Neural progenitor cell (in vitro differentiated cells): ENCODE measurements at regions not wholly inside any gene's neighbourhood (a gene's known extent, or its start where the extent isn't known, plus 50 kb on each side); places are given as distances from the start of the nearest gene placed in this dataset.

Experiments
- DNase-seq: peaks from one replicate; pipeline ENCODE4 v3.0.0-alpha.2; 2016; ENCODE audit warnings: low spot score
- H2AFZ ChIP-seq: fragments of 200-600 bp; sonication (generic); replicated peaks from 2 replicates; pipeline ENCODE4 v1.6.1; 2016; ENCODE audit warnings: antibody characterized with exemption
- H3F3A ChIP-seq: fragments of 200-600 bp; sonication (generic); 2 replicates; pipeline ENCODE4 v1.6.1; 2016; ENCODE audit warnings: antibody characterized with exemption, low read depth
- H3K27ac ChIP-seq: fragments of 200-600 bp; sonication (generic); 2 replicates; pipeline ENCODE4 v1.5.1; 2016; ENCODE audit warnings: mild to moderate bottlenecking
- H3K27me3 ChIP-seq: fragments of 200-600 bp; sonication (generic); 2 replicates; pipeline ENCODE4 v1.6.1; 2016; ENCODE audit warnings: mild to moderate bottlenecking, moderate library complexity
- H3K36me3 ChIP-seq: fragments of 200-600 bp; sonication (generic); 2 replicates; pipeline ENCODE4 v1.5.1; 2016
- H3K4me1 ChIP-seq: fragments of 200-600 bp; sonication (generic); 2 replicates; pipeline ENCODE4 v1.6.1; 2016; ENCODE audit warnings: mixed run types
- H3K4me2 ChIP-seq: fragments of 200-600 bp; sonication (generic); 2 replicates; pipeline ENCODE4 v1.6.1; 2016
- H3K4me3 ChIP-seq: fragments of 200-600 bp; sonication (generic); 2 replicates; pipeline ENCODE4 v1.5.1; 2016
- H3K79me2 ChIP-seq: fragments of 200-600 bp; sonication (generic); 2 replicates; pipeline ENCODE4 v1.6.1; 2016; ENCODE audit warnings: low read depth
- H3K9ac ChIP-seq: fragments of 200-600 bp; sonication (generic); 2 replicates; pipeline ENCODE4 v1.6.1; 2016
- H3K9me3 ChIP-seq: fragments of 200-600 bp; sonication (generic); 2 replicates; pipeline ENCODE4 v1.5.1; 2016; ENCODE audit warnings: low read depth
- H4K20me1 ChIP-seq: fragments of 200-600 bp; sonication (generic); 2 replicates; pipeline ENCODE4 v1.6.1; 2016; ENCODE audit warnings: low read depth
- H3K27ac Mint-ChIP-seq: 3 replicates; pipeline ENCODE4 v1.8.0; 2021; ENCODE audit warnings: mixed read lengths
- H3K27me3 Mint-ChIP-seq: 2 replicates; pipeline ENCODE4 v1.8.0; 2022; ENCODE audit warnings: low read depth, mild to moderate bottlenecking, inconsistent platforms, moderate library complexity, mixed read lengths; ENCODE audit not compliant: insufficient read depth
- H3K36me3 Mint-ChIP-seq: 3 replicates; pipeline ENCODE4 v1.8.0; 2021; ENCODE audit warnings: mixed read lengths
- H3K4me1 Mint-ChIP-seq: 3 replicates; pipeline ENCODE4 v1.8.0; 2021; ENCODE audit warnings: mixed read lengths
- H3K4me3 Mint-ChIP-seq: 3 replicates; pipeline ENCODE4 v1.8.0; 2021; ENCODE audit warnings: mild to moderate bottlenecking, moderate library complexity, mixed read lengths
- H3K9me3 Mint-ChIP-seq: 3 replicates; pipeline ENCODE4 v1.8.0; 2020; ENCODE audit warnings: mixed read lengths
- EZH2 ChIP-seq: fragments of 200-600 bp; sonication (generic); IDR thresholded peaks from 2 replicates; pipeline ENCODE4 v1.6.1; 2017; ENCODE audit warnings: antibody characterized with exemption, mild to moderate bottlenecking, moderate library complexity
- EZH2phosphoT487 ChIP-seq: fragments of 200-600 bp; sonication (generic); IDR thresholded peaks from 2 replicates; pipeline ENCODE4 v1.6.1; 2017; ENCODE audit warnings: antibody characterized with exemption
- TF ChIP-seq, protein P1 (sequence below): fragments of 200-600 bp; sonication (generic); IDR thresholded peaks from 2 replicates; pipeline ENCODE4 v1.5.1; 2017; ENCODE audit warnings: antibody characterized with exemption, mild to moderate bottlenecking

DNA sequence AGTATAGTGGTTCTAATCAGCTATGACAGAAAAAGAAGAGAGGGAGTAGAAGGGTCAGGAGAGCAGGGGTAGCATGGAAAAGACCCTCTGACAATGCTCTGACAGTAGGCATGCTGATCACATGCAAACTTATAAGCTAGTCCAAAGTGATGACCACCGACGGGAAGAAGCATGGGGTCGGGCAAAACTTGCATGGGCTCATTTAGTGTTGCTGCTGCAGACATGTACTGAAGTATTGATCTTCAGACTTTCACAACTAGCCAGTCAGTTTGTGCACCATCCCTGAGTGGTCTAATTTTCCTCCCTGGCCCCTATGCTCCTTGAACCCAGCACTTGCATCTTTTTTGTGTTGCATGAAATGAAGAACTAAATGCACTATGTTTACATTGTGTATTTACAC lies 225.4 kb downstream of the SYK start:
- Mint-ChIP-seq H3K27me3 (no peaks in the 10 kb centered on the region), H3K4me3 (no peak overlapping the region), H3K36me3 (no peaks in the 10 kb centered on the region), H3K27ac (no peak overlapping the region), H3K9me3 (no peaks in the 10 kb centered on the region), H3K4me1 (no peaks in the 10 kb centered on the region)
- H3K27ac ChIP-seq = no peak overlapping the region
- H2AFZ ChIP-seq = no peak overlapping the region
- H3K27me3 ChIP-seq = no peaks in the 10 kb centered on the region
- H3K79me2 ChIP-seq = no peaks in the 10 kb centered on the region
- no peaks in the 10 kb centered on the region for H3K36me3 ChIP-seq
- H3K9ac ChIP-seq = no peak overlapping the region
- H3K4me1 ChIP-seq = no peaks in the 10 kb centered on the region
- no peak for DNase-seq
- no peaks in the 10 kb centered on the region for H3K9me3 ChIP-seq
- no peaks in the 10 kb centered on the region for H3F3A ChIP-seq
- no peak overlapping the region for H3K4me2 ChIP-seq
- no peaks in the 10 kb centered on the region for H4K20me1 ChIP-seq
- H3K4me3 ChIP-seq = no peak overlapping the region
- no peak for TF ChIP-seq EZH2

DNA sequence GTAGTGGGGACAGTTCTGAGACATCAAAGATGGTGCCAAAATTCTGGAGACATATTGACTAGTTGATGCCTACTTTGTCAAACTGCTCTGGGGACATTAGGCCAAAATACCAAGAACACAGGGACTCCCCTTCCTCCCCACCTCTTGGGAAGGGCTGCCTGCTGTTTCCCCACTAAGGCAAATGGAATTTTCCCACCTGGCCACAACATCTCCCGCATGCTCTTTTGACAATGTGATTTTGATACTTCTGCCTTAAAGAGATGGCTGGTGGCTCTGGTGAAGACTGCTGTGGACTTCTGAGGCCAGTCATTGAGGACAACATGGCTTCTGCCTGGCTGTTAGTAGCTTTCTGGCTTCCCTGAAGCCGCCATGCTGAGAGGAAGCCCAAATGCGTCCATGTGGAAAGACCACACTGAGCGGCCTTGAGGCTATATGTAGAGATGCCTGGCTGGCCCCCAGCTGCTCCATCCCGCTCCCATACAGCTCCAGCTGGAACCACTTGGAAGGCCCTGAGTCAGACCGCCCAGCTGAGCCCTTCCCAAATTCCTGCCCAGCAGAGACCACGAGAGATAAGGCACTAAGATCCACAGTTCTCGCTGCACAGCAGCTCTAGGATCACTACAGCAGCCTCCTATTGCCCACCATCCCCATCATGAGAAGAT lies 226.7 kb downstream of the SYK start:
- Histone ChIP-seq H3K9ac (no peak overlapping the region), H3K27me3 (no peaks in the 10 kb centered on the region), H3K79me2 (no peaks in the 10 kb centered on the region), H4K20me1 (no peaks in the 10 kb centered on the region), H3K27ac (no peak overlapping the region), H3K4me1 (no peaks in the 10 kb centered on the region), H3F3A (no peaks in the 10 kb centered on the region), H3K36me3 (no peaks in the 10 kb centered on the region), H2AFZ (no peak overlapping the region), H3K4me3 (no peak overlapping the region), H3K4me2 (no peak overlapping the region), H3K9me3 (no peaks in the 10 kb centered on the region)
- Mint-ChIP-seq H3K27ac (no peak overlapping the region), H3K9me3 (no peaks in the 10 kb centered on the region), H3K4me3 (no peak overlapping the region), H3K27me3 (no peaks in the 10 kb centered on the region), H3K4me1 (no peaks in the 10 kb centered on the region), H3K36me3 (no peaks in the 10 kb centered on the region)
- no peak for DNase-seq
- no peak for TF ChIP-seq EZH2phosphoT487
- TF ChIP-seq EZH2 = no peak
- TF ChIP-seq, protein P1, sequence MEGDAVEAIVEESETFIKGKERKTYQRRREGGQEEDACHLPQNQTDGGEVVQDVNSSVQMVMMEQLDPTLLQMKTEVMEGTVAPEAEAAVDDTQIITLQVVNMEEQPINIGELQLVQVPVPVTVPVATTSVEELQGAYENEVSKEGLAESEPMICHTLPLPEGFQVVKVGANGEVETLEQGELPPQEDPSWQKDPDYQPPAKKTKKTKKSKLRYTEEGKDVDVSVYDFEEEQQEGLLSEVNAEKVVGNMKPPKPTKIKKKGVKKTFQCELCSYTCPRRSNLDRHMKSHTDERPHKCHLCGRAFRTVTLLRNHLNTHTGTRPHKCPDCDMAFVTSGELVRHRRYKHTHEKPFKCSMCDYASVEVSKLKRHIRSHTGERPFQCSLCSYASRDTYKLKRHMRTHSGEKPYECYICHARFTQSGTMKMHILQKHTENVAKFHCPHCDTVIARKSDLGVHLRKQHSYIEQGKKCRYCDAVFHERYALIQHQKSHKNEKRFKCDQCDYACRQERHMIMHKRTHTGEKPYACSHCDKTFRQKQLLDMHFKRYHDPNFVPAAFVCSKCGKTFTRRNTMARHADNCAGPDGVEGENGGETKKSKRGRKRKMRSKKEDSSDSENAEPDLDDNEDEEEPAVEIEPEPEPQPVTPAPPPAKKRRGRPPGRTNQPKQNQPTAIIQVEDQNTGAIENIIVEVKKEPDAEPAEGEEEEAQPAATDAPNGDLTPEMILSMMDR = no peak

- H3K27me3 Mint-ChIP-seq = no peaks in the 10 kb centered on the region
- no peaks in the 10 kb centered on the region for H3K79me2 ChIP-seq
- no peak overlapping the region for H3K9ac ChIP-seq
- no peaks in the 10 kb centered on the region for H3K4me1 ChIP-seq
- no peak overlapping the region for H3K4me2 ChIP-seq
- H3K27ac Mint-ChIP-seq = no peak overlapping the region
- no peaks in the 10 kb centered on the region for H3K27me3 ChIP-seq
- H3K36me3 Mint-ChIP-seq = no peaks in the 10 kb centered on the region
- no peak for TF ChIP-seq EZH2phosphoT487
- TF ChIP-seq, protein P1 = no peak
- no peak for TF ChIP-seq EZH2
- DNase-seq = no peak
- H4K20me1 ChIP-seq = no peaks in the 10 kb centered on the region
- no peaks in the 10 kb centered on the region for H3K9me3 ChIP-seq
- no peaks in the 10 kb centered on the region for H3F3A ChIP-seq
- H3K4me1 Mint-ChIP-seq = no peaks in the 10 kb centered on the region
- H3K9me3 Mint-ChIP-seq = no peaks in the 10 kb centered on the region
- no peak overlapping the region for H3K27ac ChIP-seq
- H3K36me3 ChIP-seq = no peaks in the 10 kb centered on the region
- H3K4me3 ChIP-seq = no peak overlapping the region
- H3K4me3 Mint-ChIP-seq = no peak overlapping the region
- H2AFZ ChIP-seq = no peak overlapping the region
Measured at GRCh38 chr9:91029650-91030361, 228.2 kb downstream of the SYK start.

GRCh38 chr9:91032121-91032531 lies 230.5 kb downstream of the SYK start:
- H3K4me2 ChIP-seq = no peak overlapping the region
- Mint-ChIP-seq H3K27me3 (peaks cover 3% of the 10 kb centered on the region), H3K27ac (no peak overlapping the region), H3K9me3 (peaks cover 2% of the 10 kb centered on the region), H3K4me1 (peaks cover 3% of the 10 kb centered on the region), H3K36me3 (no peaks in the 10 kb centered on the region), H3K4me3 (no peak overlapping the region)
- H3K79me2 ChIP-seq = no peaks in the 10 kb centered on the region
- no peaks in the 10 kb centered on the region for H3K27me3 ChIP-seq
- H3F3A ChIP-seq = no peaks in the 10 kb centered on the region
- no peaks in the 10 kb centered on the region for H3K9me3 ChIP-seq
- no peaks in the 10 kb centered on the region for H3K36me3 ChIP-seq
- no peak overlapping the region for H3K9ac ChIP-seq
- H2AFZ ChIP-seq = no peak overlapping the region
- no peak overlapping the region for H3K27ac ChIP-seq
- no peak for TF ChIP-seq EZH2phosphoT487
- TF ChIP-seq, protein P1 = no peak
- TF ChIP-seq EZH2 = no peak
- H3K4me3 ChIP-seq = no peak overlapping the region
- no peaks in the 10 kb centered on the region for H4K20me1 ChIP-seq
- DNase-seq = no peak
- peaks cover under 1% of the 10 kb centered on the region for H3K4me1 ChIP-seq
